CD14-positive monocyte (primary cell): ENCODE measurements at regions not wholly inside any gene's neighbourhood (a gene's known extent, or its start where the extent isn't known, plus 50 kb on each side); places are given as distances from the start of the nearest gene placed in this dataset.

ENCODE experiments used
- DNase-seq, 3 donors: peaks; one replicate each; pipeline ENCODE4 v3.0.0-alpha.2; 2011 to 2022
- H2AFZ ChIP-seq: 2 replicates; pipeline ENCODE4 v1.6.0; 2012; ENCODE audit warnings: mild to moderate bottlenecking, low read depth, low read length, inconsistent platforms; ENCODE audit not compliant: insufficient read depth, poor library complexity, severe bottlenecking
- H3K27ac ChIP-seq, 2 donors: 1 replicate in 1 of 2; 2 replicates in 1 of 2; pipeline ENCODE4 v1.5.1; 2012 to 2013; ENCODE audit warnings: low read length in 2 of 2, control low read depth in 1 of 2, inconsistent platforms in 1 of 2, low read depth in 1 of 2, mild to moderate bottlenecking in 1 of 2
- H3K27me3 ChIP-seq, 2 donors: one replicate each; pipeline versions ENCODE4 v1.6.0 to v1.6.1; 2011 to 2013; ENCODE audit warnings: low read length in 2 of 2; ENCODE audit not compliant: control insufficient read depth in 2 of 2, insufficient read depth in 2 of 2
- H3K36me3 ChIP-seq, 2 donors: replicated peaks in 1 of 2; 1 replicate in 1 of 2; 2 replicates in 1 of 2; pipeline versions ENCODE4 v1.5.1 to v1.6.1; 2012 to 2013; ENCODE audit warnings: low read length in 2 of 2, control low read depth in 1 of 2, inconsistent platforms in 1 of 2, mild to moderate bottlenecking in 1 of 2; ENCODE audit not compliant: insufficient read depth in 2 of 2, control insufficient read depth in 1 of 2
- H3K4me1 ChIP-seq, 2 donors: 1 replicate in 1 of 2; 2 replicates in 1 of 2; pipeline versions ENCODE4 v1.5.1 to v1.6.1; 2012 to 2013; ENCODE audit warnings: low read length in 2 of 2, control low read depth in 1 of 2, inconsistent platforms in 1 of 2, mild to moderate bottlenecking in 1 of 2, moderate library complexity in 1 of 2; ENCODE audit not compliant: insufficient read depth in 2 of 2, control insufficient read depth in 1 of 2
- H3K4me2 ChIP-seq: replicated peaks from 2 replicates; pipeline ENCODE3; 2012; ENCODE audit warnings: low read length, moderate library complexity, mild to moderate bottlenecking; ENCODE audit not compliant: poor library complexity, severe bottlenecking; ENCODE audit errors: extremely low read depth
- H3K4me3 ChIP-seq, 3 experiments: fragments of 200-600 bp in 1 of 3; sonication (generic) in 1 of 3; replicated peaks in 1 of 3; 1 replicate in 2 of 3; 2 replicates in 1 of 3; pipeline ENCODE4 v1.5.1; 2011 to 2013; ENCODE audit warnings: low read length in 3 of 3, mild to moderate bottlenecking in 3 of 3, control low read depth in 2 of 3, low read depth in 2 of 3, inconsistent platforms in 1 of 3, moderate library complexity in 1 of 3
- H3K79me2 ChIP-seq: 2 replicates; pipeline ENCODE4 v1.6.0; 2012; ENCODE audit warnings: mild to moderate bottlenecking, control low read depth, inconsistent platforms, low read length, moderate library complexity; ENCODE audit not compliant: insufficient read depth
- H3K9ac ChIP-seq: 2 replicates; pipeline ENCODE4 v1.6.0; 2017; ENCODE audit warnings: low read length, mild to moderate bottlenecking; ENCODE audit not compliant: insufficient read depth, poor library complexity, severe bottlenecking
- H3K9me3 ChIP-seq, 2 donors: replicated peaks in 1 of 2; 1 replicate in 1 of 2; 2 replicates in 1 of 2; pipeline versions ENCODE4 v1.5.1 to v1.6.1; 2012 to 2013; ENCODE audit warnings: low read length in 2 of 2, control low read depth in 1 of 2; ENCODE audit not compliant: control insufficient read depth in 1 of 2, insufficient read depth in 1 of 2
- H4K20me1 ChIP-seq: 2 replicates; pipeline ENCODE4 v1.6.0; 2012; ENCODE audit warnings: mild to moderate bottlenecking, low read length, control low read depth, moderate library complexity; ENCODE audit not compliant: insufficient read depth
- H3K27ac Mint-ChIP-seq, 7 donors: one replicate each; pipeline ENCODE4 v1.8.0; 2020; ENCODE audit warnings: mild to moderate bottlenecking in 7 of 7, mixed read lengths in 7 of 7, moderate library complexity in 6 of 7, inconsistent platforms in 2 of 7
- H3K27me3 Mint-ChIP-seq, 3 donors: one replicate each; pipeline ENCODE4 v1.8.0; 2021 to 2022; ENCODE audit warnings: low read depth in 3 of 3, mild to moderate bottlenecking in 3 of 3, mixed read lengths in 3 of 3, moderate library complexity in 3 of 3, inconsistent platforms in 1 of 3
- H3K36me3 Mint-ChIP-seq, 2 donors: one replicate each; pipeline ENCODE4 v1.8.0; 2020; ENCODE audit warnings: mixed read lengths in 2 of 2, inconsistent platforms in 1 of 2, mild to moderate bottlenecking in 1 of 2
- H3K4me1 Mint-ChIP-seq: one replicate; pipeline ENCODE4 v1.8.0; 2020; ENCODE audit warnings: mild to moderate bottlenecking, mixed read lengths
- H3K4me3 Mint-ChIP-seq, 2 donors: one replicate each; pipeline ENCODE4 v1.8.0; 2020; ENCODE audit warnings: mild to moderate bottlenecking in 2 of 2, mixed read lengths in 2 of 2, moderate library complexity in 1 of 2
- H3K9me3 Mint-ChIP-seq, 7 donors: one replicate each; pipeline ENCODE4 v1.8.0; 2020 to 2022; ENCODE audit warnings: mixed read lengths in 7 of 7, mild to moderate bottlenecking in 6 of 7, moderate library complexity in 6 of 7, inconsistent platforms in 2 of 7
- WGBS: methylation state at CpG from one replicate; pipeline ENCODE4 v1.1.5; 2013; ENCODE audit warnings: missing lambda C conversion rate; ENCODE audit not compliant: insufficient coverage; 5-methylcytosine and 5-hydroxymethylcytosine counted together
- intact Hi-C, 2 donors: fragments of 100-400 bp; cut with micrococcal nuclease; formaldehyde crosslinking; loops; one replicate each; pipeline versions ENCODE4 v1.15.0 to v1.15.1; 2023
- TF ChIP-seq, protein P1 (sequence below): fragments of 200-600 bp; IDR thresholded peaks from one replicate; pipeline ENCODE4 v1.8.0; 2022; ENCODE audit warnings: antibody characterized with exemption, mild to moderate bottlenecking

DNA sequence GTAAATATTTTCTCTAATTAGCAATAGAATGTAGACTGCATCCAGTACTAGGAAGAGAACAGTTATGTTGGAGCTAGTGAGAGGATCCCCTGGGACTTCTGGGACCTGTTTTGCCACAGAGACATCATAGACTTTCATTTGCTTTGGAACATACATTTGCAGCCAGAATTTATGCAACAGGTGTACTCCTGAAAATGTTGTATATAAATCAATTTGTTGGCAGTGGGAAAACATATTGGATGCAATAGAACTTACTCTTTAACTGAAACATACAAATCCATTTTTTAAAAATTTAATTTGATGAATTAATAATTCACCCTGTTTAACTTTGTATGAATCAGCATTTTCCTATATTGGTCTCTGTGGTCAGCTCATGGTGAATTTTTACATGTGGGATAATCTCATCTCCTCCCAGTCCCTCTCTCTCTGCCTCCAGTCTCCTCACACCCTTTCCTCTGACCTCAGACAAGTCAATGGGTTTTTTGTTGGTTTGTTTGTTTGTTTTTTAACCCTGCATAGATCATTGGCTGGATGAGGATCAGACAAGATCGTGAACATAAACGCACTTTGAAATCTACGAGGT, 263.0 kb downstream of the LPIN1 start:
- intact Hi-C loops: no loop called here
- Histone ChIP-seq H3K9ac (no peak overlapping the region), H3K4me1 (peaks cover 12 to 26% of the 10 kb centered on the region in 2 donors), H3K27ac (no peak overlapping the region), H3K79me2 (no peaks in the 10 kb centered on the region), H3K27me3 (no peaks in the 10 kb centered on the region), H3K4me3 (no peak overlapping the region), H4K20me1 (no peaks in the 10 kb centered on the region), H3K36me3 (no peaks in the 10 kb centered on the region), H3K4me2 (no peak overlapping the region), H3K9me3 (no peaks in the 10 kb centered on the region), H2AFZ (no peak overlapping the region)
- Mint-ChIP-seq H3K36me3 (peaks cover 0 to 3% of the 10 kb centered on the region in 2 donors), H3K4me1 (peaks cover 37% of the 10 kb centered on the region), H3K4me3 (no peak overlapping the region), H3K9me3 (no peaks in the 10 kb centered on the region), H3K27ac (no peak overlapping the region), H3K27me3 (peaks cover 0 to 2% (median 2%) of the 10 kb centered on the region in 3 donors)
- no CpG with 5 or more reads among the region's 3 CpGs for WGBS
- DNase-seq: no peak
- TF ChIP-seq, protein P1, sequence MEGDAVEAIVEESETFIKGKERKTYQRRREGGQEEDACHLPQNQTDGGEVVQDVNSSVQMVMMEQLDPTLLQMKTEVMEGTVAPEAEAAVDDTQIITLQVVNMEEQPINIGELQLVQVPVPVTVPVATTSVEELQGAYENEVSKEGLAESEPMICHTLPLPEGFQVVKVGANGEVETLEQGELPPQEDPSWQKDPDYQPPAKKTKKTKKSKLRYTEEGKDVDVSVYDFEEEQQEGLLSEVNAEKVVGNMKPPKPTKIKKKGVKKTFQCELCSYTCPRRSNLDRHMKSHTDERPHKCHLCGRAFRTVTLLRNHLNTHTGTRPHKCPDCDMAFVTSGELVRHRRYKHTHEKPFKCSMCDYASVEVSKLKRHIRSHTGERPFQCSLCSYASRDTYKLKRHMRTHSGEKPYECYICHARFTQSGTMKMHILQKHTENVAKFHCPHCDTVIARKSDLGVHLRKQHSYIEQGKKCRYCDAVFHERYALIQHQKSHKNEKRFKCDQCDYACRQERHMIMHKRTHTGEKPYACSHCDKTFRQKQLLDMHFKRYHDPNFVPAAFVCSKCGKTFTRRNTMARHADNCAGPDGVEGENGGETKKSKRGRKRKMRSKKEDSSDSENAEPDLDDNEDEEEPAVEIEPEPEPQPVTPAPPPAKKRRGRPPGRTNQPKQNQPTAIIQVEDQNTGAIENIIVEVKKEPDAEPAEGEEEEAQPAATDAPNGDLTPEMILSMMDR: no peak

DNA sequence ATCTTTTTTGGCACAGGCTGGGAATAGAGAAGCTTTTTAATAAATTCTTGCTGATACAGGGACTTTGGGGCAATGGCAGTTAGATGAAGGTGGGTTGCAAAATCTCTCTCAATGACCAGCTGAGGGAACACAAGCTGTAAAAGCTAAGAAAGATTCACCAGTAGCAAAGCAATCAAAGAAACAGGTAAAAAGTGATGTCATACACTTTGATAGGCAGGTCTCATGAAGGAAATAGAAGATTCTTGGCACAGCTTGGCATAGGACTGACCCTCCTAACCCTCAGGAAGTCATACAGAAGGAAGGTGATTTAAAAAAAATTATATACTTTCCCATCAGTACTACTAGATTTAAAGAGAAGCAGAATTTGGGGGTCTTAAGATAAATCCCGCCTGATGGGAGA, 263.6 kb downstream of the LPIN1 start:
- H3K4me1 ChIP-seq: peaks cover 14 to 29% of the 10 kb centered on the region in 2 donors
- H2AFZ ChIP-seq: no peak overlapping the region
- no CpG with 5 or more reads among the region's 1 CpG for WGBS
- no peak for DNase-seq
- peaks cover 0 to 2% (median 0%) of the 10 kb centered on the region in 3 donors for H3K27me3 Mint-ChIP-seq
- H3K4me2 ChIP-seq: no peak overlapping the region
- no peak overlapping the region for H3K4me3 ChIP-seq
- H3K9me3 ChIP-seq: no peaks in the 10 kb centered on the region
- TF ChIP-seq, protein P1: no peak
- H3K4me1 Mint-ChIP-seq: peaks cover 41% of the 10 kb centered on the region
- peaks cover 0 to 3% of the 10 kb centered on the region in 2 donors for H3K36me3 Mint-ChIP-seq
- H3K9ac ChIP-seq: no peak overlapping the region
- no peak overlapping the region for H3K4me3 Mint-ChIP-seq
- H3K36me3 ChIP-seq: no peaks in the 10 kb centered on the region
- H4K20me1 ChIP-seq: no peaks in the 10 kb centered on the region
- H3K9me3 Mint-ChIP-seq: no peaks in the 10 kb centered on the region
- no peaks in the 10 kb centered on the region for H3K27me3 ChIP-seq
- no peaks in the 10 kb centered on the region for H3K79me2 ChIP-seq
- intact Hi-C loops: loop anchor here in 1 of 2 donors (10.0 kb wide), 1 partner anchor 105 kb away; no protein-coding TSS in a partner anchor
- no peak overlapping the region for H3K27ac ChIP-seq
- no peak overlapping the region for H3K27ac Mint-ChIP-seq
